ENCODE measurements at regions not wholly inside any gene's neighbourhood (a gene's known extent, or its start where the extent isn't known, plus 50 kb on each side); places are given as distances from the start of the nearest gene placed in this dataset.

DNA sequence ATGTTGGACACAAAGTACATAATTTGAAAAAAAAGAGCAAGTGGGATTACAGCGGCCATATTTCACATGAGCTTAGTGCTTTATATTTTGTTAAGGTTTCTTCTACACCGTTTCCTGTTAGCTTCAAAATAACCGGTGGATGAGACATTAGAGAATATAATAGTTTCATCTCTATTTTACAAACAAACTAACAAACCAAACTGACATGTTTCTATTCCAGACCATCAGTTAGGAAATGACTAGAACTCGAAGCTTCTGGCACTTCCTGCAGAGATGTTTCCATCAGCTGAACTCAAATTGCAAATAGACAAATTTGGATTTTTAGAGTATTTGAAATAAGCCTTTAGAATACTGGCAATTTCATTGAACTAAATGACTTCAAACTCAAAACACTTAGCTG is 86.5 kb downstream of the MTRR start:
- no peak overlapping the region for H3K4me3 ChIP-seq (ENCODE audit: low read depth, low read length)
- TF ChIP-seq MYC (IDR thresholded peaks at IDR 0.05; ENCODE audit: low read depth, low read length) (no peak), POLR2A (IDR thresholded peaks at IDR 0.05; ENCODE audit: extremely low read depth, insufficient read length) (no peak)
- TF ChIP-seq, protein P1, sequence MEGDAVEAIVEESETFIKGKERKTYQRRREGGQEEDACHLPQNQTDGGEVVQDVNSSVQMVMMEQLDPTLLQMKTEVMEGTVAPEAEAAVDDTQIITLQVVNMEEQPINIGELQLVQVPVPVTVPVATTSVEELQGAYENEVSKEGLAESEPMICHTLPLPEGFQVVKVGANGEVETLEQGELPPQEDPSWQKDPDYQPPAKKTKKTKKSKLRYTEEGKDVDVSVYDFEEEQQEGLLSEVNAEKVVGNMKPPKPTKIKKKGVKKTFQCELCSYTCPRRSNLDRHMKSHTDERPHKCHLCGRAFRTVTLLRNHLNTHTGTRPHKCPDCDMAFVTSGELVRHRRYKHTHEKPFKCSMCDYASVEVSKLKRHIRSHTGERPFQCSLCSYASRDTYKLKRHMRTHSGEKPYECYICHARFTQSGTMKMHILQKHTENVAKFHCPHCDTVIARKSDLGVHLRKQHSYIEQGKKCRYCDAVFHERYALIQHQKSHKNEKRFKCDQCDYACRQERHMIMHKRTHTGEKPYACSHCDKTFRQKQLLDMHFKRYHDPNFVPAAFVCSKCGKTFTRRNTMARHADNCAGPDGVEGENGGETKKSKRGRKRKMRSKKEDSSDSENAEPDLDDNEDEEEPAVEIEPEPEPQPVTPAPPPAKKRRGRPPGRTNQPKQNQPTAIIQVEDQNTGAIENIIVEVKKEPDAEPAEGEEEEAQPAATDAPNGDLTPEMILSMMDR (IDR thresholded peaks at IDR 0.05; ENCODE audit: low read depth, low read length): no peak
- TF ChIP-seq, protein P2, sequence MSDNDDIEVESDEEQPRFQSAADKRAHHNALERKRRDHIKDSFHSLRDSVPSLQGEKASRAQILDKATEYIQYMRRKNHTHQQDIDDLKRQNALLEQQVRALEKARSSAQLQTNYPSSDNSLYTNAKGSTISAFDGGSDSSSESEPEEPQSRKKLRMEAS (IDR thresholded peaks at IDR 0.05; ENCODE audit: low read depth, low read length): no peak
- no peak for DNase-seq (ENCODE audit: low read depth)

DNA sequence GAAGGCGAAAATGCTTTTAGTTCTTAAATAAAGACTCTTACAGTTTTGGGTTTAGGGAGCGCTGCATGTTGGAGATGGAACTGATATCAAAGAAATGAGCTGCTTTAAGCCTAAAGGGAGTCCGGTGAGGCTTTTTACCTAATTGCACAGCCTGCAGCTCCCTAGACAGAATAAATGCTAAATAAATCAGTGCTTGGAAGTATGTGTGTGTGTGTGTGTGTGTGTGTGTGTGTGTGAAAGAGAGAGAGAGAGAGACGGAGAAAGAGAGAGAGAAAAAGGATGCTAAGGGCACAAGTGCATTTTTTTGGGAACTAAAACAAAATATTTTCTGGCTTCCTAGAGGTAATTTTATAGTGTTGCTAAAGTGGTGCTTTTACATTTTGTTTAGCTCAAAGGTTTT is 88.4 kb downstream of the MTRR start:
- DNase-seq (ENCODE audit: low read depth): no peak
- TF ChIP-seq, protein P1 (IDR thresholded peaks at IDR 0.05; ENCODE audit: low read depth, low read length): no peak
- TF ChIP-seq, protein P2 (IDR thresholded peaks at IDR 0.05; ENCODE audit: low read depth, low read length): no peak
- TF ChIP-seq POLR2A (IDR thresholded peaks at IDR 0.05; ENCODE audit: extremely low read depth, insufficient read length) (no peak), MYC (IDR thresholded peaks at IDR 0.05; ENCODE audit: low read depth, low read length) (no peak)
- H3K4me3 ChIP-seq (ENCODE audit: low read depth, low read length): no peak overlapping the region

DNA sequence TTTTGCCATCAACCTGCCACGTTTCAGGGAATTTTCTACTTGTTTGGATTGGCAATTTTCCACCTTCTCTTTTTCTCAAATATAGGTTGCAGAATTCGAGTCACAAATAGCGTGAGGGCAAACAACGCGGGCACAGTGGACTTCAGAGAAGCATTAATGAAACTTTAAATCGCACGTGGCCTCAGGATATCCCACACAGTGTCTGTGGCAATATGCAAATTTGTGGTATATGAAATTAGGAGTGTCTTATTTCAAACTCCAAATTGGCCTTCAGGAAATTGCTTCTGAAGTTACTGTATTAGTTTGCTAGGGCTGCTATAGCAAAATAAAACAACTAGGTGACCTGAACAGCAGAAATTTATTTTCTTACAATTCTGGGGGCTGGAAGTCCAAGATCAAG is 91.2 kb downstream of the MTRR start:
- no peak for DNase-seq (ENCODE audit: low read depth)
- TF ChIP-seq, protein P2 (IDR thresholded peaks at IDR 0.05; ENCODE audit: low read depth, low read length): 0 out of 2 replicates have a peak, but pooled peaks have one; percentile 18
- TF ChIP-seq POLR2A (IDR thresholded peaks at IDR 0.05; ENCODE audit: extremely low read depth, insufficient read length): no peak
- H3K4me3 ChIP-seq (ENCODE audit: low read depth, low read length): no peak overlapping the region

DNA sequence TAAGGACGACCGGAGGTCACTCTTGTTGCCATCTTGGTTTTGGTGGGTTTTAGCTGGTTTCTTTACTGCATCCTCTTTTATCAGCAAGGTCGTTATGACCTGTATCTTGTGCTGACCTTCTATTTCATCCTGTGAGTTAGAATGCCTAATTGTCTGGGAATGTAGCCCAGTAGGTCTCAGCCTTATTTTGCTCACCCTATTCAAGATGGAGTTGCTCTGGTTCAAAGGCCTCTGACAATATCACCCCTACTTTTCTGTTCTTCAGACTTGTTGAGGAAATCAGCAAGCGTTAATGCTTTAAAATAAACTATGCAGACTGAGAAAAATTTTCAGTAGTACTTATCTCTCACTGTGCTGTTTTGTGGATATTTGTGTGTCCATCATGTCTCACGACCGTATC is 92.6 kb downstream of the MTRR start:
- DNase-seq (ENCODE audit: low read depth): no peak
- no peak overlapping the region for H3K4me3 ChIP-seq (ENCODE audit: low read depth, low read length)
- TF ChIP-seq, protein P2 (IDR thresholded peaks at IDR 0.05; ENCODE audit: low read depth, low read length): no peak
- TF ChIP-seq MYC (IDR thresholded peaks at IDR 0.05; ENCODE audit: low read depth, low read length): no peak
- no peak for TF ChIP-seq POLR2A (IDR thresholded peaks at IDR 0.05; ENCODE audit: extremely low read depth, insufficient read length)
- TF ChIP-seq, protein P1 (IDR thresholded peaks at IDR 0.05; ENCODE audit: low read depth, low read length): no peak

DNA sequence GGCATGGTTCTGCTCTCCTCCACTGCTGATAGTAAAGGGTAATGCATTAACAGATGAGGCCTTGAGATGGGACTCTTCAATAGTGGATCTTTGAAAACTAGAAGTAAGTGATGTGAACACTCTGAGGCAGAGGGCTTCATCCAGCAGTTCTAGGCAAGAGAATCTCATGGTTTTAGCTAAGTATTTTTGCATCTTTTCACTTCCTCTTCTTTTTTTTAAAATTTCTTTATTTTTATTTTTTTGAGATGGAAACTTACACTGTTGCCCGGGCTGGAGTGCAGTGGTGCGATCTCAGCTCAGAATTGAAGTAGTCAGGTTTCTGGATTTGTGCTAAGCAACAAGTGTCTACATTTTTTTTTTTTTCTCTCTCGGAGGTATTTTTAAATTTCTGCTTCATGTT is 101.9 kb downstream of the MTRR start:
- DNase-seq (ENCODE audit: low read depth): no peak
- TF ChIP-seq POLR2A (IDR thresholded peaks at IDR 0.05; ENCODE audit: extremely low read depth, insufficient read length): no peak
- TF ChIP-seq, protein P1 (IDR thresholded peaks at IDR 0.05; ENCODE audit: low read depth, low read length): no peak
- H3K4me3 ChIP-seq (ENCODE audit: low read depth, low read length): no peak overlapping the region

DNA sequence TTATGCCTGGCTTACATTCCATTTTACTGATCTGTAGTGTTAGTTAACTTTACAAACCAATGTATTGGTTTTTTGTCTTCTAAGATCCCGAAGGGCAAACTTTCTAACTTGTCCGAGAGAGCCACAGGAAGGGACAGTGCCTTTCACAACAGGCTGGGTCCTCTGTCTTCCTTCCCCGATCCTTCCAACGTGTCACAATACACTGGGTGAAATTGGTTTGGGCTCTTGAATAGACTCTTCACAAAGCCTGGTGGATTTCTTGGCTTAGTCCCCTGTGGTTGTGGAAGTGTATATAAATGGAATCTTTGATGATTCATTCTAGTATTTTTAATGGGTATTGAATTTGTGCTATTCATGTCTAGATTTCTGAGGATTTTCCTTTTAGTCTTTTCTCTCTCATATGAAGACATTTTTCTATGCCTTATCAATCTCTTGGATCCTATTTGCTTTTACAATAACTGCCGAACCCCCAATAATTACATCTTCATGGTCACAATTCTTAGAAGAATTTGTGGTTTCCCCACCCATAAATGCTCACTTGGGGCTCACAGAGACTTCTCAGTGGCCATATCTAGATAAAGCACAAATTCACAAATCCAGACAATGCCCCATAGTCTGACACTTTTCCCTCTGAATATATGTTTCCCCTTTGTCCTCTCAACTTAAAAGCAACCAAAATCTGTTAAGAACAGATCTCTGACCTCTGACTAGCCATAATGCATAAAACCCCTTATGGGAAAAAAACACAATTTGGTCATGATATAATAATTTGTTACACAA is 107.7 kb downstream of the MTRR start:
- H3K4me3 ChIP-seq (ENCODE audit: low read depth, low read length): no peak overlapping the region
- TF ChIP-seq, protein P2 (IDR thresholded peaks at IDR 0.05; ENCODE audit: low read depth, low read length): no peak
- TF ChIP-seq MYC (IDR thresholded peaks at IDR 0.05; ENCODE audit: low read depth, low read length): no peak
- no peak for DNase-seq (ENCODE audit: low read depth)
